ENCODE measurements at regions not wholly inside any gene's neighbourhood (a gene's known extent, or its start where the extent isn't known, plus 50 kb on each side); places are given as distances from the start of the nearest gene placed in this dataset.

DNA sequence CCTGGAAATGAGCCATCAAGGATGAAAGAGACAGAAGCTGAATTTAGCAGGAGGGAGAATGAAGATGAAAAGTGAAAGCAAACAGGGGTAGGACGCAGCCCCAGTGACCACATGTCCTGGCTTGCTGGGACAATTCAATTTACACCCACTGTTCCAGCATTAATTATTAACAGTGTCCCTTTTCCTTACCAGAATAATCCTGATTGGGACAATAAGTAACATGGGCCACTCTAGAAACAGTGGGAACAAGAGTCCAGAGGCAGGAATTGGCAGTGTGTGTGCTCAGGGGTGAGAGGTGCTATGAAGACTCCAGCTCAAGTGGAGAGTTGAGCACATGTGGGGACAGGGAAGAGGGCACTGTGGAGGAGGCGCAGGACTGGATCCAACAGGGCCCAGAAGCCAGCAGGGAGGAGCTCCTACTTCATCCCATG is 147.1 kb downstream of the C5orf15 start:
- TF ChIP-seq, protein P1, sequence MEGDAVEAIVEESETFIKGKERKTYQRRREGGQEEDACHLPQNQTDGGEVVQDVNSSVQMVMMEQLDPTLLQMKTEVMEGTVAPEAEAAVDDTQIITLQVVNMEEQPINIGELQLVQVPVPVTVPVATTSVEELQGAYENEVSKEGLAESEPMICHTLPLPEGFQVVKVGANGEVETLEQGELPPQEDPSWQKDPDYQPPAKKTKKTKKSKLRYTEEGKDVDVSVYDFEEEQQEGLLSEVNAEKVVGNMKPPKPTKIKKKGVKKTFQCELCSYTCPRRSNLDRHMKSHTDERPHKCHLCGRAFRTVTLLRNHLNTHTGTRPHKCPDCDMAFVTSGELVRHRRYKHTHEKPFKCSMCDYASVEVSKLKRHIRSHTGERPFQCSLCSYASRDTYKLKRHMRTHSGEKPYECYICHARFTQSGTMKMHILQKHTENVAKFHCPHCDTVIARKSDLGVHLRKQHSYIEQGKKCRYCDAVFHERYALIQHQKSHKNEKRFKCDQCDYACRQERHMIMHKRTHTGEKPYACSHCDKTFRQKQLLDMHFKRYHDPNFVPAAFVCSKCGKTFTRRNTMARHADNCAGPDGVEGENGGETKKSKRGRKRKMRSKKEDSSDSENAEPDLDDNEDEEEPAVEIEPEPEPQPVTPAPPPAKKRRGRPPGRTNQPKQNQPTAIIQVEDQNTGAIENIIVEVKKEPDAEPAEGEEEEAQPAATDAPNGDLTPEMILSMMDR (IDR thresholded peaks at IDR 0.05; ENCODE audit: insufficient read depth, low read length), result no peak
- no peak overlapping the region for H3K27ac ChIP-seq (replicated peaks)
- DNase-seq (ENCODE audit: low read depth in 1 of 2, low spot score in 1 of 2), result no peak
- H3K27me3 ChIP-seq (ENCODE audit: insufficient read depth, poor library complexity, severe bottlenecking), result no peaks in the 10 kb centered on the region
- H3K4me3 ChIP-seq (replicated peaks; ENCODE audit: insufficient read depth, low read length), result no peak overlapping the region

DNA sequence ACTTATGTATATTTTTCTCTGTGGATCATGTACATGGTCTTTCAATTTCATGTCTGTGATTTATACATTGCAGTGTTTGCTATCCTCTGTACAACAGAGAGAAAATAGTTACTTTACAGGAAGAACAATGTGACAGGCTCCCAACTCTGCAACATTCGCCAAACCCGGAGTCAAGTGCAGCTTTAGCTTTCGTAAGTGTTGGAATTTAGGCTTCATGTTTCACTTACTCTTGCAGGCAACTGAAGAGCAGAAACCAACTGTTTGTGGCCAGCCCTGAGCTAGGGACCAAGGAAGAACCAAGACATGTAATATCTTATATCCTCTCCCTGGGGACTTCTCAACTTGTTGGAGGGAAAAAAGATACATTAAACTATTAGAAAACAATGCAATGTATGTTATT is 147.9 kb downstream of the C5orf15 start:
- Histone ChIP-seq H3K27me3 (ENCODE audit: insufficient read depth, poor library complexity, severe bottlenecking) (no peaks in the 10 kb centered on the region), H3K27ac (replicated peaks) (no peak overlapping the region), H3K4me3 (replicated peaks; ENCODE audit: insufficient read depth, low read length) (no peak overlapping the region)
- TF ChIP-seq POLR2AphosphoS5 (IDR thresholded peaks at IDR 0.05; ENCODE audit: low read depth) (no peak), SPI1 (IDR thresholded peaks at IDR 0.05; ENCODE audit: borderline replicate concordance, low read depth) (no peak), GABPA (IDR thresholded peaks at IDR 0.05; ENCODE audit: low read depth) (no peak)
- TF ChIP-seq, protein P1 (IDR thresholded peaks at IDR 0.05; ENCODE audit: insufficient read depth, low read length), result no peak
- TF ChIP-seq, protein P2, sequence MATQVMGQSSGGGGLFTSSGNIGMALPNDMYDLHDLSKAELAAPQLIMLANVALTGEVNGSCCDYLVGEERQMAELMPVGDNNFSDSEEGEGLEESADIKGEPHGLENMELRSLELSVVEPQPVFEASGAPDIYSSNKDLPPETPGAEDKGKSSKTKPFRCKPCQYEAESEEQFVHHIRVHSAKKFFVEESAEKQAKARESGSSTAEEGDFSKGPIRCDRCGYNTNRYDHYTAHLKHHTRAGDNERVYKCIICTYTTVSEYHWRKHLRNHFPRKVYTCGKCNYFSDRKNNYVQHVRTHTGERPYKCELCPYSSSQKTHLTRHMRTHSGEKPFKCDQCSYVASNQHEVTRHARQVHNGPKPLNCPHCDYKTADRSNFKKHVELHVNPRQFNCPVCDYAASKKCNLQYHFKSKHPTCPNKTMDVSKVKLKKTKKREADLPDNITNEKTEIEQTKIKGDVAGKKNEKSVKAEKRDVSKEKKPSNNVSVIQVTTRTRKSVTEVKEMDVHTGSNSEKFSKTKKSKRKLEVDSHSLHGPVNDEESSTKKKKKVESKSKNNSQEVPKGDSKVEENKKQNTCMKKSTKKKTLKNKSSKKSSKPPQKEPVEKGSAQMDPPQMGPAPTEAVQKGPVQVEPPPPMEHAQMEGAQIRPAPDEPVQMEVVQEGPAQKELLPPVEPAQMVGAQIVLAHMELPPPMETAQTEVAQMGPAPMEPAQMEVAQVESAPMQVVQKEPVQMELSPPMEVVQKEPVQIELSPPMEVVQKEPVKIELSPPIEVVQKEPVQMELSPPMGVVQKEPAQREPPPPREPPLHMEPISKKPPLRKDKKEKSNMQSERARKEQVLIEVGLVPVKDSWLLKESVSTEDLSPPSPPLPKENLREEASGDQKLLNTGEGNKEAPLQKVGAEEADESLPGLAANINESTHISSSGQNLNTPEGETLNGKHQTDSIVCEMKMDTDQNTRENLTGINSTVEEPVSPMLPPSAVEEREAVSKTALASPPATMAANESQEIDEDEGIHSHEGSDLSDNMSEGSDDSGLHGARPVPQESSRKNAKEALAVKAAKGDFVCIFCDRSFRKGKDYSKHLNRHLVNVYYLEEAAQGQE (IDR thresholded peaks at IDR 0.05; ENCODE audit: insufficient replicate concordance, low read depth), result no peak
- DNase-seq (ENCODE audit: low read depth in 1 of 2, low spot score in 1 of 2), result no peak

DNA sequence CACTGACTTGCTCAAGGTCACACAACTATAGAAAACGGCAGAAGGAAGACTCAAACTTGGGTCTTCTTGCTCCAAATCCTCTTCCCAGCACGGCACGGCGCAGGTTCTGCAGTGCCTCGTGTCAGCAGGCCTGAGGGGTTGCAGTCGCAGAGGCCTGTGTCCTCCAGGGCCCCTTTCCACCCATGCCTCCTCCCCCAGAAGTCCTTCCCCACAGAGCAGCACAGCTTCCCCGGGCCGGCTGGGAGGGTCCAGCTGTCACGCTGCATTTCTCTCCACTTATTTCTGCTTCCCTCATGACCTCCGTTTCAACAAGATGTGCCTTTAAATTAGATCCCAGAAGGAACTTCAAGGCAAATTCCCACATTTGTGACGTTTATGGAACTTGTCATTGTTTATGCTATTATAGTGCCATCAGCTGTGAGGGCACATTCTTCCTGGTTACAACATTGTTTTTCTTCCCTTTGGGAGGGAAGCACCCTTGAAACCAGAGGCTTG is 148.4 kb downstream of the C5orf15 start:
- H3K27me3 ChIP-seq (ENCODE audit: insufficient read depth, poor library complexity, severe bottlenecking), result no peaks in the 10 kb centered on the region
- no peak overlapping the region for H3K27ac ChIP-seq (replicated peaks)
- H3K4me3 ChIP-seq (replicated peaks; ENCODE audit: insufficient read depth, low read length), result no peak overlapping the region
- TF ChIP-seq, protein P2 (IDR thresholded peaks at IDR 0.05; ENCODE audit: insufficient replicate concordance, low read depth), result no peak
- TF ChIP-seq SPI1 (IDR thresholded peaks at IDR 0.05; ENCODE audit: borderline replicate concordance, low read depth) (no peak), GABPA (IDR thresholded peaks at IDR 0.05; ENCODE audit: low read depth) (no peak), POLR2AphosphoS5 (IDR thresholded peaks at IDR 0.05; ENCODE audit: low read depth) (no peak)
- TF ChIP-seq, protein P1 (IDR thresholded peaks at IDR 0.05; ENCODE audit: insufficient read depth, low read length), result no peak
- no peak for DNase-seq (ENCODE audit: low read depth in 1 of 2, low spot score in 1 of 2)

DNA sequence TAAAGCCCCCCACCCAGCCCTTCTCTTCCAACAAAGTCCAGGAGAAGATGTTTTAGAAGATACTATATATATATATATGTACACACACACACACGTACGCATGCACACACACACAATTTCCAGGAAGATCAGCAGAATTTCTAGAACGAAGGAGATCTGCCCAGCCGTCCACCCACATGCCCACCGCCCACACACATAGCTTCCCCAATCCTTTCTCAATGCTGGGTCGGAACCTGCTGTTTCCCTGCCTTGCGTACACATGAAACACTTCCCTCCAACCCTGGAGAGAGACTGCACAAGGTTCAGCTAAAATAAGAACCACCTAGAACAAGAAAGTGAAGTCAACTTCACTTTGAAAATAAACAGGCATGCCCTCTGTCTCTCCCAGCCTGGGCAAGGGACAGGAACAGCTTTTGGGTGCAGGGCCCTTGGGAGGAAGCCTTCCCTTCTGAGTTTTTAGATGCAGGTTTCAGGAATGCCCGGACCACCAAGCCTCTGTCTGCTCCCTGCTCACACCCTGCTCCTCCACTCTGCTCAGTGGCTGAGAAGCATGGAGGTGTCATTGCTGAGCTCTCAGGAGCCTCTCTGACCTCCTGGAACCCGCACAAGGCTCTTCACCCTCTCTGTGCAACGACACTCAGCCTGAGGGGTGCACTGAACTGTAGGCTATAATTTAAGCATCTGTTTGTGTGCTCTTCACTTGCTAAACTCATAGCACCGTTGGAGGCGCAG is 149.4 kb downstream of the C5orf15 start:
- no peaks in the 10 kb centered on the region for H3K27me3 ChIP-seq (ENCODE audit: insufficient read depth, poor library complexity, severe bottlenecking)
- H3K27ac ChIP-seq (replicated peaks), result no peak overlapping the region
- no peak for DNase-seq (ENCODE audit: low read depth in 1 of 2, low spot score in 1 of 2)
- no peak overlapping the region for H3K4me3 ChIP-seq (replicated peaks; ENCODE audit: insufficient read depth, low read length)
- no peak for TF ChIP-seq GABPA (IDR thresholded peaks at IDR 0.05; ENCODE audit: low read depth)
- TF ChIP-seq POLR2AphosphoS5 (IDR thresholded peaks at IDR 0.05; ENCODE audit: low read depth), result no peak
- TF ChIP-seq, protein P1 (IDR thresholded peaks at IDR 0.05; ENCODE audit: insufficient read depth, low read length), result no peak
- TF ChIP-seq, protein P2 (IDR thresholded peaks at IDR 0.05; ENCODE audit: insufficient replicate concordance, low read depth), result no peak
- no peak for TF ChIP-seq SPI1 (IDR thresholded peaks at IDR 0.05; ENCODE audit: borderline replicate concordance, low read depth)

Data from HL-60 (cell line).